ENCODE measurements at regions not wholly inside any gene's neighbourhood (a gene's known extent, or its start where the extent isn't known, plus 50 kb on each side); places are given as distances from the start of the nearest gene placed in this dataset.

- Mint-ChIP-seq H3K4me3 (no peak overlapping the region), H3K4me1 (no peaks in the 10 kb centered on the region), H3K36me3 (peaks cover 0 to 9% (median 5%) of the 10 kb centered on the region in 3 donors), H3K27ac (no peak overlapping the region), H3K27me3 (peaks cover 0 to 10% (median 0%) of the 10 kb centered on the region in 5 donors), H3K9me3 (peaks cover 4 to 16% (median 9%) of the 10 kb centered on the region in 9 donors)
- no peak for DNase-seq
- ATAC-seq, result no peak
- POLR2A ChIA-PET, result no interaction called here
Observed at GRCh38 chr11:69393178-69393832, 88.2 kb upstream of the LINC01488 start.

- H3K4me1 Mint-ChIP-seq, result no peaks in the 10 kb centered on the region
- no peak overlapping the region for H3K27ac Mint-ChIP-seq
- DNase-seq, result no peak
- ATAC-seq, result no peak
- H3K9me3 Mint-ChIP-seq, result peaks cover 3 to 11% (median 4%) of the 10 kb centered on the region in 9 donors
- no peak overlapping the region for H3K4me3 Mint-ChIP-seq
- POLR2A ChIA-PET, result no interaction called here
- peaks cover 0 to 10% (median 3%) of the 10 kb centered on the region in 5 donors for H3K27me3 Mint-ChIP-seq
- peaks cover 0 to 3% (median 3%) of the 10 kb centered on the region in 3 donors for H3K36me3 Mint-ChIP-seq
Observed at GRCh38 chr11:69393865-69394233, 87.6 kb upstream of the LINC01488 start.

DNA sequence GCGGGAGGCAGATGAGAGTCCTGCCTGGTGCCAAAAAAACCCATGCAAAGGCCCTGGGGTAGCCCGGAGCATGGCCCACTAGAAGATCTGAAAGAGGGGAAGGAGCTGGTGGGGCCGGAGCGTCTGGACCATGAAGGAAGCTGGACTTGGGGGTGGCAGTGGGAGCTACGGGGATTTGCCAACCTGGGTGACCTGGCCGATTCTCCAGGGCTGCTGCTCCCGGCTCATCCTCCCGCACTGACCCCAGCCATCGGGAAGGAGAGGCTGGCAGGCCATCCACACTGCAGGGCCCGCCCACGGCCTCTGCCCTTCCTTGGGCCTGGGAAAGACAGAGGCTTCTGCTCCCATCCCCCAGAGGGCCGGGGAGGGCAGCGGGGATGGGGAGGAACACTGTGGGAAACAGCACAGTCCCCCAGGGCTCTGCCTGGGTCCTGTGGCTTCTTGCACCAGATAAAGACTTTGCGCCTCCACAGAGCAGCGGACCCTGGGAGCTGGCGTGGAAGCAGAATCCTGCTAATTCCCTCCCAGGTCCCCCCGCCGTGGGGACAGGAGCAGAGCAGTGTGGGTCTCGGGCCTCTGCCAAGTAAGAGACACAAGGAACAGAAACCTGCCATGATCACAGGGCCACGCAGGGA lies 87.1 kb upstream of the LINC01488 start:
- peaks cover 0 to 10% (median 3%) of the 10 kb centered on the region in 5 donors for H3K27me3 Mint-ChIP-seq
- peaks cover 0 to 7% (median under 1%) of the 10 kb centered on the region in 9 donors for H3K9me3 Mint-ChIP-seq
- H3K36me3 Mint-ChIP-seq, result no peaks in the 10 kb centered on the region
- no peaks in the 10 kb centered on the region for H3K4me1 Mint-ChIP-seq
- no peak overlapping the region for H3K27ac Mint-ChIP-seq
- no peak overlapping the region for H3K4me3 Mint-ChIP-seq
- POLR2A ChIA-PET, result no interaction called here
- DNase-seq, result no peak
- ATAC-seq, result no peak

GRCh38 chr11:69394869-69395246 lies 86.6 kb upstream of the LINC01488 start:
- no peak for DNase-seq
- POLR2A ChIA-PET, result no interaction called here
- peaks cover 0 to 10% (median 3%) of the 10 kb centered on the region in 5 donors for H3K27me3 Mint-ChIP-seq
- no peak for ATAC-seq
- no peaks in the 10 kb centered on the region for H3K4me1 Mint-ChIP-seq
- peaks cover 0 to 7% (median 0%) of the 10 kb centered on the region in 9 donors for H3K9me3 Mint-ChIP-seq
- H3K36me3 Mint-ChIP-seq, result peaks cover 0 to 4% (median 0%) of the 10 kb centered on the region in 3 donors
- H3K27ac Mint-ChIP-seq, result peak overlapping the region in 1 of 10 donors; percentile 34
- no peak overlapping the region for H3K4me3 Mint-ChIP-seq

GRCh38 chr11:69395287-69395686 lies 86.2 kb upstream of the LINC01488 start:
- ATAC-seq (no peak), DNase-seq (no peak)
- H3K27ac Mint-ChIP-seq, result no peak overlapping the region
- no peak overlapping the region for H3K4me3 Mint-ChIP-seq
- peaks cover 0 to 5% (median 0%) of the 10 kb centered on the region in 3 donors for H3K36me3 Mint-ChIP-seq
- POLR2A ChIA-PET, result no interaction called here
- H3K9me3 Mint-ChIP-seq, result peaks cover 0 to 9% (median 0%) of the 10 kb centered on the region in 9 donors
- peaks cover 0 to 10% (median 3%) of the 10 kb centered on the region in 5 donors for H3K27me3 Mint-ChIP-seq
- no peaks in the 10 kb centered on the region for H3K4me1 Mint-ChIP-seq

GRCh38 chr11:69396051-69396947 lies 85.2 kb upstream of the LINC01488 start:
- POLR2A ChIA-PET, result no interaction called here
- Mint-ChIP-seq H3K27me3 (peaks cover 0 to 6% (median 3%) of the 10 kb centered on the region in 5 donors), H3K27ac (no peak overlapping the region), H3K4me1 (peaks cover under 1 to 3% (median 2%) of the 10 kb centered on the region in 4 donors), H3K9me3 (peaks cover 0 to 14% (median 0%) of the 10 kb centered on the region in 9 donors), H3K4me3 (no peak overlapping the region), H3K36me3 (peaks cover 0 to 7% (median 0%) of the 10 kb centered on the region in 3 donors)
- ATAC-seq, result no peak
- no peak for DNase-seq

DNA sequence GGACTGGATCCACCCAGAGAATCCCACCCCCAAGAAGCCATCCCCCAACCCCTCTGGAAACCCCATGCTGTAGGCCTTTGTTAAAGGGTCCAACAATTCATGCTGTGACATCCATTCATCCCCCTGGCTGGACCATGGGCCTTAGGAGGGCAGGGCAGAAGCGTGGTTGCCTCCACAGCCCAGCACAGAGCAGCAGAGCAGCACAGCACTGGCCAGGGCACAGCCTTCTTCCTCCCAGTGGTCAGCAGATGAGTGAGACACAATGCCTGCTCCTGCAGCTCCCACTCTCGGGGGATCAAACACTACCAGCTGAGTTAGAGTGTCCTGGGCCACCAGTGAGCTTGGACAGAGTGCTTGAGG lies 84.5 kb upstream of the LINC01488 start:
- Mint-ChIP-seq H3K4me1 (peaks cover 2 to 9% (median 5%) of the 10 kb centered on the region in 4 donors), H3K4me3 (no peak overlapping the region), H3K27ac (no peak overlapping the region)

GRCh38 chr11:69397732-69398131 lies 83.7 kb upstream of the LINC01488 start:
- POLR2A ChIA-PET, result no interaction called here
- peaks cover 0 to 5% (median 3%) of the 10 kb centered on the region in 5 donors for H3K27me3 Mint-ChIP-seq
- H3K4me1 Mint-ChIP-seq, result peaks cover 2 to 14% (median 5%) of the 10 kb centered on the region in 4 donors
- no peak overlapping the region for H3K27ac Mint-ChIP-seq
- H3K4me3 Mint-ChIP-seq, result no peak overlapping the region
- no peak for DNase-seq
- no peak for ATAC-seq
- peaks cover 0 to 28% (median 5%) of the 10 kb centered on the region in 9 donors for H3K9me3 Mint-ChIP-seq
- peaks cover 0 to 19% (median 0%) of the 10 kb centered on the region in 3 donors for H3K36me3 Mint-ChIP-seq

More for the DNA sequence above, 84.5 kb upstream of the LINC01488 start:
- Mint-ChIP-seq H3K9me3 (peaks cover 0 to 20% (median 0%) of the 10 kb centered on the region in 9 donors), H3K27me3 (peaks cover 0 to 6% (median 3%) of the 10 kb centered on the region in 5 donors), H3K36me3 (peaks cover 0 to 12% (median 0%) of the 10 kb centered on the region in 3 donors)
- DNase-seq, result no peak
- ATAC-seq, result no peak
- POLR2A ChIA-PET, result no interaction called here

GRCh38 chr11:69398529-69399492 lies 82.7 kb upstream of the LINC01488 start:
- ATAC-seq (no peak), DNase-seq (peak in 1 of 10 donors; percentile 45)
- Mint-ChIP-seq H3K27me3 (peaks cover 0 to 3% (median 1%) of the 10 kb centered on the region in 5 donors), H3K36me3 (peaks cover 0 to 27% (median 0%) of the 10 kb centered on the region in 3 donors), H3K4me1 (peaks cover 2 to 14% (median 5%) of the 10 kb centered on the region in 4 donors), H3K4me3 (no peak overlapping the region), H3K27ac (no peak overlapping the region), H3K9me3 (peaks cover 0 to 39% (median 13%) of the 10 kb centered on the region in 9 donors)
- POLR2A ChIA-PET, result no interaction called here

GRCh38 chr11:69400140-69400539 lies 81.3 kb upstream of the LINC01488 start:
- Mint-ChIP-seq H3K27ac (no peak overlapping the region), H3K4me3 (no peak overlapping the region), H3K4me1 (peaks cover 2 to 14% (median 5%) of the 10 kb centered on the region in 4 donors), H3K9me3 (peaks cover 0 to 43% (median 13%) of the 10 kb centered on the region in 9 donors), H3K27me3 (peaks cover 0 to 3% (median 1%) of the 10 kb centered on the region in 5 donors), H3K36me3 (peaks cover 0 to 27% (median 0%) of the 10 kb centered on the region in 3 donors)
- DNase-seq, result no peak
- POLR2A ChIA-PET, result no interaction called here
- no peak for ATAC-seq

DNA sequence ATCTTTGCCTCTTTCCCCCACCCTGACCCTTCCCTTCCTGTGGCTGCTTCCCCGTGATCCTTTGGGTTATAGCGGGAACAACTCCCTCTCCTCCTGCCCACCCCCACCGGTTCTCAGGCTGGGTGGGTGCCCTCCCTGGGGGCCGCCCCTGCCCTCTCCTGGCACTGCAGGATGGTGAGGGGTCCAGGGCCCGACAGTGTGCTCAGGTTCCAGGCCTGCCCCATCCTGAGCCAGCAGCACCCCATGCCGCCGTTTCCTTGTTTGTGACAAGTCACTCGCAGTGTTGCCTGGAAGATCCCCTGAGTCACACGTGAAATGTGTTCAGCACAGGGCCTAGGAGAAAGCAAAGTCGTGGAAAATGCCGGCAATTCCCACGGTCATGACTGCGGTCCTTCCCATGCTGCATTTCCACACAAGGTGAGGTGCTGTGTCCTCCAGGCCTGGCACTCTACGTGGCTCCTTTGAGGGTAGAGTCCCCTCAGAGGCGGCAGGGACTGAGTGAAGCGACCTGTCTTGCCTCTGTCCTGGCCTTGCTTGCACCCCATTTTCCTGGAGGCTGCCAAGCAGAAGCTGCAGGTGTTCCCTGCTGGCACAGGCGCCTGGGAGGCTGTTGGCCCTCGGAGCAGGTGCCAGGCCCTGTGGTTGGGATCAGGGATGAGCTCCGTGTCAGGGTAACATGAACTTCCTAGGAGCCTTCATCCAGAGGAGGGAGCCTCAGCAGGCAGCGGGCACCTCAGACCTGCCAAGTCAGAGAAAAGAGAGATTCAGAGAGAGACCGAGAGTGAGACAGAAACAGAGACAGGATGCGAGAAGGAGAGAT lies 80.5 kb upstream of the LINC01488 start:
- POLR2A ChIA-PET, result no interaction called here
- peaks cover 2 to 14% (median 5%) of the 10 kb centered on the region in 4 donors for H3K4me1 Mint-ChIP-seq
- no peak for ATAC-seq

More for the DNA sequence above, 80.5 kb upstream of the LINC01488 start:
- H3K9me3 Mint-ChIP-seq, result peaks cover 0 to 43% (median 13%) of the 10 kb centered on the region in 9 donors
- H3K27ac Mint-ChIP-seq, result peak overlapping the region in 1 of 10 donors; percentile 74
- H3K27me3 Mint-ChIP-seq, result peaks cover 0 to 3% (median 1%) of the 10 kb centered on the region in 5 donors
- no peak for DNase-seq
- no peak overlapping the region for H3K4me3 Mint-ChIP-seq
- peaks cover 0 to 27% (median 0%) of the 10 kb centered on the region in 3 donors for H3K36me3 Mint-ChIP-seq
